Suprapubic skin (tissue), 4 donors: ENCODE measurements at regions not wholly inside any gene's neighbourhood (a gene's known extent, or its start where the extent isn't known, plus 50 kb on each side); places are given as distances from the start of the nearest gene placed in this dataset.

ENCODE experiments used
- DNase-seq, 2 donors: peaks; one replicate each; pipeline ENCODE4 v3.0.0-alpha.2; 2019; ENCODE audit warnings: low spot score in 2 of 2
- H3K27ac ChIP-seq: fragments of 200-600 bp; sonication (generic); one replicate; pipeline ENCODE4 v1.5.1; 2019
- H3K27me3 ChIP-seq: fragments of 200-600 bp; sonication (generic); one replicate; pipeline ENCODE4 v1.5.1; 2019
- H3K36me3 ChIP-seq: fragments of 200-600 bp; sonication (generic); one replicate; pipeline ENCODE4 v1.5.1; 2019
- H3K4me1 ChIP-seq: fragments of 200-600 bp; sonication (generic); one replicate; pipeline ENCODE4 v1.5.1; 2019
- H3K4me3 ChIP-seq: fragments of 200-600 bp; sonication (generic); one replicate; pipeline ENCODE4 v1.5.1; 2019; ENCODE audit warnings: mild to moderate bottlenecking
- H3K9me3 ChIP-seq: fragments of 200-600 bp; sonication (generic); one replicate; pipeline ENCODE4 v1.5.1; 2019
- EP300 ChIP-seq: sonication (generic); formaldehyde crosslinking; IDR thresholded peaks from one replicate; pipeline ENCODE4 v1.6.1; 2017; ENCODE audit warnings: antibody characterized with exemption
- POLR2A ChIP-seq, 2 donors: fragments of 450-650 bp; IDR thresholded peaks; one replicate each; pipeline ENCODE4 v1.6.1; 2017; ENCODE audit warnings: antibody characterized with exemption in 2 of 2, mild to moderate bottlenecking in 2 of 2, moderate library complexity in 2 of 2
- POLR2AphosphoS5 ChIP-seq, 3 donors: sonication (generic); formaldehyde crosslinking; IDR thresholded peaks; one replicate each; pipeline ENCODE4 v1.6.1; 2017; ENCODE audit warnings: antibody characterized with exemption in 3 of 3
- WGBS: methylation state at CpG from one replicate; pipeline ENCODE4 v1.1.5; 2018; 5-methylcytosine and 5-hydroxymethylcytosine counted together
- TF ChIP-seq, protein P1 (sequence below), 2 donors: fragments of 200-600 bp in 1 of 2; fragments of 450-650 bp in 1 of 2; sonication (generic) in 1 of 2; IDR thresholded peaks; one replicate each; pipeline ENCODE4 v1.5.1; 2016 to 2019; ENCODE audit warnings: antibody characterized with exemption in 2 of 2, mild to moderate bottlenecking in 1 of 2, moderate library complexity in 1 of 2

- DNase-seq, result no peak
- peaks cover 5% of the 10 kb centered on the region for H3K4me1 ChIP-seq
- H3K4me3 ChIP-seq, result no peak overlapping the region
- TF ChIP-seq POLR2A (IDR thresholded peaks at IDR 0.05) (no peak), EP300 (no peak), POLR2AphosphoS5 (IDR thresholded peaks at IDR 0.05) (no peak)
- TF ChIP-seq, protein P1, sequence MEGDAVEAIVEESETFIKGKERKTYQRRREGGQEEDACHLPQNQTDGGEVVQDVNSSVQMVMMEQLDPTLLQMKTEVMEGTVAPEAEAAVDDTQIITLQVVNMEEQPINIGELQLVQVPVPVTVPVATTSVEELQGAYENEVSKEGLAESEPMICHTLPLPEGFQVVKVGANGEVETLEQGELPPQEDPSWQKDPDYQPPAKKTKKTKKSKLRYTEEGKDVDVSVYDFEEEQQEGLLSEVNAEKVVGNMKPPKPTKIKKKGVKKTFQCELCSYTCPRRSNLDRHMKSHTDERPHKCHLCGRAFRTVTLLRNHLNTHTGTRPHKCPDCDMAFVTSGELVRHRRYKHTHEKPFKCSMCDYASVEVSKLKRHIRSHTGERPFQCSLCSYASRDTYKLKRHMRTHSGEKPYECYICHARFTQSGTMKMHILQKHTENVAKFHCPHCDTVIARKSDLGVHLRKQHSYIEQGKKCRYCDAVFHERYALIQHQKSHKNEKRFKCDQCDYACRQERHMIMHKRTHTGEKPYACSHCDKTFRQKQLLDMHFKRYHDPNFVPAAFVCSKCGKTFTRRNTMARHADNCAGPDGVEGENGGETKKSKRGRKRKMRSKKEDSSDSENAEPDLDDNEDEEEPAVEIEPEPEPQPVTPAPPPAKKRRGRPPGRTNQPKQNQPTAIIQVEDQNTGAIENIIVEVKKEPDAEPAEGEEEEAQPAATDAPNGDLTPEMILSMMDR (IDR thresholded peaks at IDR 0.05), result no peak
- H3K9me3 ChIP-seq, result peaks cover 3% of the 10 kb centered on the region
- no peaks in the 10 kb centered on the region for H3K27me3 ChIP-seq
- 80% methylated on average over 4 of the region's 6 CpGs for WGBS
- H3K36me3 ChIP-seq, result no peaks in the 10 kb centered on the region
- no peak overlapping the region for H3K27ac ChIP-seq
Observed at GRCh38 chr2:220192994-220193753, 565.7 kb downstream of the SLC4A3 start.

DNA sequence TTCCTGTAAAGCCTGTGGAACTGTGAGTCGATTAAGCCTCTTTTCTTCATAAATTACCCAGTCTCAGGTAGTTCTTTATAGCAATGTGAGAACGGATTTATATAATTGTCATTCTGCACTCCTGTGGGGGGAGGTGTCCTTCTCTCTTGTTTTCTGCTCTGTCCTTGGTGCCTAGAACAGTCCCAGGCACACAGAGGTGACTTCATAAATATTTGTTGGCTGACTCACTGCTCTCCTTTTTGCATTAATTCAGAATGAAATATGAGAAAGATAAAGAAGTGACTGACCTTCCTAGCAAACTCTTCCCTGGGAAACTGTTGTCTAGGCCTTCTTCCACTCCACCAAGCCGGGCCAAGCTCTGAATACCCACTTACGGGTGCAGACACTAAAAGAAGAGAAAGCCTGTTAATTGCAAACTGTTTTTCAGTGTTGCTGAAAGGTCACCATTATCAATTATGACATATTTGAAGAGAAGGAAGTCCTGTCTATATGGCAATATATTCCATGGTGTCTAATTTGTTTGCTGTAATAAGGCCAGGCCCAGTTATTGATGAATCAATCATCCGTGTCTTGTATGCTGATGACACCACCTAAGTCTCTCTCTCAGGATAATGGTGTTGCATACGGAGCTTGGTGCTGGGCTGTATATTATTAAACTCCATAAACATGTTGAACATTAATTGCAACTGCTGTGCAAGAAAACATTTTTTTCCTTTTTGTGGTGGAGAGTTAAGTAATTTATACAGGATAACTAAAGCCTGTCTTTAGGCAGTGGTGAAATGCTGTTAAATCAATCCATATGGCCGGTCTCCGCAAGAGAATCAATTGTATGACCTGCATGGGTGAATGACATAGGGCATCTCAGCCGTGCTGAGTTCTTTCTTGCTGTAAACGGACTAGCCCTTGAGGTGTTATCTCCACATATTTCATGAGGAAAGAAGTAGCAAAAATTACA lies 567.5 kb downstream of the SLC4A3 start:
- no peak overlapping the region for H3K4me3 ChIP-seq
- no peaks in the 10 kb centered on the region for H3K36me3 ChIP-seq
- H3K27ac ChIP-seq, result no peak overlapping the region
- 84% methylated on average over 10 of the region's 10 CpGs for WGBS
- no peaks in the 10 kb centered on the region for H3K27me3 ChIP-seq
- H3K9me3 ChIP-seq, result peaks cover 3% of the 10 kb centered on the region
- TF ChIP-seq, protein P1 (IDR thresholded peaks at IDR 0.05), result no peak
- TF ChIP-seq EP300 (no peak), POLR2A (IDR thresholded peaks at IDR 0.05) (no peak), POLR2AphosphoS5 (IDR thresholded peaks at IDR 0.05) (no peak)
- H3K4me1 ChIP-seq, result peaks cover 18% of the 10 kb centered on the region
- DNase-seq, result no peak

DNA sequence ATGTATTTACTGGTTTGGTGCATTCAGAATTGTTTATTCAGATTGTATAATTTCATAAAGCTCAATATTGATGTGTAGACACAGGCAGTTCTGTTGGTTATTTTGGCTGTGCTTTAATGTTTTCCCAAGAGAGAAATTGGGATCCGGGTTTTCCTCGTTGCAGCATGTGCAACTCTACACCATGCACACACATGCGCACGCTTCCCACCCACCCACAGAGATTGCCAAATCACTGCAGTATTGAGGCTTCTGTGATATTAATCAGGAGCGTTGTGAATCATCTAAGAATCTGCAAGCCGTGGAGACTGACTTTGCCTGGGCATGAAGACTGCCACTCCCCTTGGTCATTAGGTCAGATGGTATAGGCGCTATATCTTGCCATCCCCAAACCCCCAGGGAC lies 571.5 kb downstream of the SLC4A3 start:
- Histone ChIP-seq H3K27me3 (no peaks in the 10 kb centered on the region), H3K27ac (no peak overlapping the region), H3K4me1 (peaks cover 21% of the 10 kb centered on the region), H3K4me3 (no peak overlapping the region), H3K9me3 (no peaks in the 10 kb centered on the region), H3K36me3 (no peaks in the 10 kb centered on the region)
- 25% methylated on average over 7 of the region's 7 CpGs for WGBS
- no peak for TF ChIP-seq EP300
- TF ChIP-seq, protein P1 (IDR thresholded peaks at IDR 0.05), result no peak
- no peak for TF ChIP-seq POLR2A (IDR thresholded peaks at IDR 0.05)
- TF ChIP-seq POLR2AphosphoS5 (IDR thresholded peaks at IDR 0.05), result no peak
- DNase-seq, result no peak

- Histone ChIP-seq H3K36me3 (no peaks in the 10 kb centered on the region), H3K9me3 (no peaks in the 10 kb centered on the region), H3K27me3 (no peaks in the 10 kb centered on the region), H3K4me1 (peaks cover 21% of the 10 kb centered on the region), H3K4me3 (no peak overlapping the region), H3K27ac (no peak overlapping the region)
- no peak for TF ChIP-seq EP300
- TF ChIP-seq, protein P1 (IDR thresholded peaks at IDR 0.05), result no peak
- TF ChIP-seq POLR2AphosphoS5 (IDR thresholded peaks at IDR 0.05), result no peak
- no peak for TF ChIP-seq POLR2A (IDR thresholded peaks at IDR 0.05)
- no peak for DNase-seq
Observed at GRCh38 chr2:220202066-220202465, 574.6 kb downstream of the SLC4A3 start.

DNA sequence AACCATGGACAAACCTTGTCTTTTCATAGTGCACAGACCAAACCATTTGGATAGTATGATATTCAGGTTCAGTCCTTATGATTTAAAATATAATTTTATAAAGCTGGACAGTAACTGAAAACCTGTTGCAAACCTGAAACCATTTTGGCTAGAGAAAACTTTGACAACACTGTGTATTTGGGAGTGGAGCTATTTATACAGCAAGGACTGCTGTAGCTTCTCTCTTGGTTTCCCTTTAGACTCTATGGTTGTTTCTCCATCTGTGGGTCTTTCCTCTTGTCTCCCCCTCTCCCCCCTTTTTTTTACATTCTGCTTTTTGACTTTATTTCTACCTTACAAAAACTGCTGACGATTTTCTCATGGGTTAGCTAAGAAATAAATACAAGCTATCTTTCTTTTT lies 581.7 kb downstream of the SLC4A3 start:
- Histone ChIP-seq H3K4me3 (no peak overlapping the region), H3K9me3 (no peaks in the 10 kb centered on the region), H3K36me3 (no peaks in the 10 kb centered on the region), H3K27me3 (no peaks in the 10 kb centered on the region), H3K4me1 (no peaks in the 10 kb centered on the region), H3K27ac (no peak overlapping the region)
- TF ChIP-seq POLR2AphosphoS5 (IDR thresholded peaks at IDR 0.05), result no peak
- TF ChIP-seq, protein P1 (IDR thresholded peaks at IDR 0.05), result no peak
- TF ChIP-seq POLR2A (IDR thresholded peaks at IDR 0.05), result no peak
- TF ChIP-seq EP300, result no peak
- 53% methylated on average over 1 of the region's 1 CpG for WGBS
- DNase-seq, result no peak
